Epithelial cell of proximal tubule (primary cell): ENCODE measurements at regions not wholly inside any gene's neighbourhood (a gene's known extent, or its start where the extent isn't known, plus 50 kb on each side); places are given as distances from the start of the nearest gene placed in this dataset.

Experiments
- DNase-seq: peaks from one replicate; pipeline ENCODE4 v3.0.0-alpha.2; 2011; ENCODE audit warnings: low read depth
- H3K4me3 ChIP-seq: 2 replicates; pipeline ENCODE4 v1.5.1; 2011; ENCODE audit warnings: low read depth, mild to moderate bottlenecking, low read length
- TF ChIP-seq, protein P1 (sequence below): conservative IDR thresholded peaks from 2 replicates; pipeline ENCODE4 v1.5.1; 2012; ENCODE audit warnings: low read depth, mild to moderate bottlenecking, low read length

DNA sequence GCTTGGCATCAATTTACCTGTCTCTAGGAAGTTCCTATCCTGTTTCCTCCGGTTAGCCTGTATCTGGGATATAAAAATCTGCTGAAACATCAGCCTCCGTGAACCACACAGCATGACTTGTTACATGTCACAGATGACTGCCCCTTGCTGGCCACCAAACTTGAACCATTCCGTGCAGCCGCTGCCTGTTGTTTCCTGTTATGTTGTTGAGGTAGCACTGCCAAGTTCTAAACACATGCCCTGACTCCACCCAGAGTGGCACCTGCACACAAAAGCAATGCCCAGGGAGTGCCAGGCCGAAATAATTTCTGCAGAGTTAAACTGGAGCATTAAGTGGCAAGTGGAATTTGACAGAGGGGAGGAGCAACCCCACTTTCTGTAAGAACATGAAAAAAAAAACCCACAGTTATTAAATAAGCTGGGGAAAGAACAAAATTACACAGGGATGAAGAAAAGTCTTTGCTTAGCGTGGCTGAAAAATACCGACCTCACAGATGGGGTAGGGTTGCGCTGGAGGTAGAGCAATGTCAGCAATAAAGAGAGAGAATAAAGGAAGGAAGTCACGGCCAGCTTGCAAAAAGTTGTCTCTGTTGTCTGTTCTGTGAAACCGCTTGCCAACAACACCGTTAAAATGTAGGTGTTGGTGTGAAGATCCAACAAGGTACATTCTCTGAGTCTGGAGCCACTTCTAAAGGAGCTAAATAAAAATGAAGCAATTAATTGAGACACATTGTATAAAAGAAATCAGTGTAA, 174.6 kb upstream of the CDH13 start:
- TF ChIP-seq, protein P1, sequence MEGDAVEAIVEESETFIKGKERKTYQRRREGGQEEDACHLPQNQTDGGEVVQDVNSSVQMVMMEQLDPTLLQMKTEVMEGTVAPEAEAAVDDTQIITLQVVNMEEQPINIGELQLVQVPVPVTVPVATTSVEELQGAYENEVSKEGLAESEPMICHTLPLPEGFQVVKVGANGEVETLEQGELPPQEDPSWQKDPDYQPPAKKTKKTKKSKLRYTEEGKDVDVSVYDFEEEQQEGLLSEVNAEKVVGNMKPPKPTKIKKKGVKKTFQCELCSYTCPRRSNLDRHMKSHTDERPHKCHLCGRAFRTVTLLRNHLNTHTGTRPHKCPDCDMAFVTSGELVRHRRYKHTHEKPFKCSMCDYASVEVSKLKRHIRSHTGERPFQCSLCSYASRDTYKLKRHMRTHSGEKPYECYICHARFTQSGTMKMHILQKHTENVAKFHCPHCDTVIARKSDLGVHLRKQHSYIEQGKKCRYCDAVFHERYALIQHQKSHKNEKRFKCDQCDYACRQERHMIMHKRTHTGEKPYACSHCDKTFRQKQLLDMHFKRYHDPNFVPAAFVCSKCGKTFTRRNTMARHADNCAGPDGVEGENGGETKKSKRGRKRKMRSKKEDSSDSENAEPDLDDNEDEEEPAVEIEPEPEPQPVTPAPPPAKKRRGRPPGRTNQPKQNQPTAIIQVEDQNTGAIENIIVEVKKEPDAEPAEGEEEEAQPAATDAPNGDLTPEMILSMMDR = no peak
- no peak for DNase-seq
- H3K4me3 ChIP-seq = no peak overlapping the region

DNA sequence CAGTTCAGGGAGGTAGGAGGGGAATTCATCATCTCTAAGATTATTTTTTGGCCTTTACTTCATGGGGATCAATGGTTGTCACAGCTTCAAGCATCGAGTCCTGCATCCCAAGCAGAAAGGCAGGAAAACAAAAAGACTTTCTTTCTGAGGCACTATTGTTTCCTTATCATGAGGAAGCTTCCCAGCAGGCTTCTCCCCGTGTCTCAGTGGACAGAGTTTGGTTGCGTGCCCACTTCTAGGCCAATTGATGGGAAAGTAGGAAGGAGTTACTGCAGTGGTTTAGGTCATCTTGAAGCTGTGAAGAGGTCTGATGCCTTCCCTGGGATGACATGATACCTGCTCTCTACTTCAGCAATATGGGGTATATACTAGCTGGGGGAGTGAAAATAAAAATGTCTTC, 175.3 kb upstream of the CDH13 start:
- no peak for DNase-seq
- TF ChIP-seq, protein P1 = no peak

GRCh38 chr16:82440336-82440735, 186.4 kb upstream of the CDH13 start:
- TF ChIP-seq, protein P1 = no peak
- no peak for DNase-seq

More for the DNA sequence above, 175.3 kb upstream of the CDH13 start:
- no peak overlapping the region for H3K4me3 ChIP-seq

GRCh38 chr16:82439678-82440293, 187.0 kb upstream of the CDH13 start:
- DNase-seq = no peak
- H3K4me3 ChIP-seq = no peak overlapping the region
- TF ChIP-seq, protein P1 = peak; percentile 56

More at GRCh38 chr16:82440336-82440735, 186.4 kb upstream of the CDH13 start:
- H3K4me3 ChIP-seq = no peak overlapping the region

DNA sequence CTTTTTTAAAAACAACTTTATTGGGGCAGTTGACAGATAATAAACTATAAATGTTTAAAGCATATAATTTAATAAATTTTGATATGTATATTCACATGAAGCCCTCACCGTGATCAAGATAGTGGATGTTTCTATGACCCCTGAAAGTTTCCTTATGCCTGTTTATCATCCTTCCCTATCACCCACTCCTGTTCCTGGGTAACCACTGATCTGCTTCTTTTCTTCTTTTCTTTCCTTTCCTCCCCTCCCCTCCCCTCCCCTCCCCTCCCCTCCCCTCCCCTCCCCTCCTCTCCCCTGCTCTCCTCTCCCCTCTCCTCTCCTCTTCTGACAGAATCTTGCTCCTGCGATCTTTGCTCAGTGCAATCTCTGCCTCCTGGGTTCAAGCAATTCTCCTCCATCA, 193.7 kb upstream of the CDH13 start:
- no peak overlapping the region for H3K4me3 ChIP-seq
- no peak for DNase-seq
- TF ChIP-seq, protein P1 = no peak

DNA sequence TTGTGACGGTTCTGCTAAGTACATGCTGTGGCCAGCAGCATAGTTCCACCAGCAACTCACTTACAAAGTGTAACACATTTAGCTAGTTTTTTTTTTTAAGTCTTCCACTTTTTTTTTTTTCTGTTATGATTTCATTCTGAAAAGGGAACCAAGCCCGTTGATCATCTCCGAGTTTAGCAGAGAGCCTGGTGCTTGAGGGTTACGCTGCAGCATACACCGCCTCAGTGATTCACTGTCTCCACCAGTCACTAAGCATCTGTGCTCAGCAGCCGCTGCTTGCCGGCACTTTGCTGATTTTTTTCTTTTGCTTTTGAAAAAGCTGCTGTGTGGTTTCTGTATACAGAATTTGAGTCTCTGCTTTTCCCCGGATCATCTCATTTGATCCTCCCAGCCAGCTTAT, 194.5 kb upstream of the CDH13 start:
- DNase-seq = no peak
- H3K4me3 ChIP-seq = no peak overlapping the region
- TF ChIP-seq, protein P1 = no peak
